IPS-NIHi7 (cell line): ENCODE measurements at regions not wholly inside any gene's neighbourhood (a gene's known extent, or its start where the extent isn't known, plus 50 kb on each side); places are given as distances from the start of the nearest gene placed in this dataset.
"Not testable (repeated sequence)": the region's sequence is repeated elsewhere in the genome, so short reads cannot be mapped to it uniquely, and the experiment has no call there.

ENCODE experiments used
- DNase-seq: peaks from one replicate; pipeline ENCODE4 v3.0.0; 2012; ENCODE audit warnings: mixed read lengths; ENCODE audit errors: extremely low spot score

GRCh38 chr16:19980632-19981265 lies 92.9 kb downstream of the GPR139 start:
- peak; percentile 75 for DNase-seq

- no peak for DNase-seq
These were observed 94.1 kb downstream of the GPR139 start for GRCh38 chr16:19979638-19980037.

GRCh38 chr16:19974607-19975006 lies 90.0 kb upstream of the GPRC5B start:
- no peak for DNase-seq

- no peak for DNase-seq
These were observed 87.5 kb upstream of the GPRC5B start for GRCh38 chr16:19972111-19972510.

- DNase-seq: no peak
These were observed 84.4 kb upstream of the GPRC5B start for GRCh38 chr16:19968891-19969683.

- DNase-seq: no peak
These were observed 83.3 kb upstream of the GPRC5B start for GRCh38 chr16:19967963-19968362.

- DNase-seq: no peak
These were observed 82.9 kb upstream of the GPRC5B start for GRCh38 chr16:19967561-19967960.

GRCh38 chr16:19963301-19963700 lies 78.7 kb upstream of the GPRC5B start:
- peak; percentile 4 for DNase-seq

- no peak for DNase-seq
These were observed 75.5 kb upstream of the GPRC5B start for GRCh38 chr16:19960183-19960582.

- DNase-seq: no peak
These were observed 75.1 kb upstream of the GPRC5B start for GRCh38 chr16:19959736-19960135.

GRCh38 chr16:19955896-19956295 lies 71.2 kb upstream of the GPRC5B start:
- not testable (repeated sequence) for DNase-seq

- DNase-seq: not testable (repeated sequence)
These were observed 70.4 kb upstream of the GPRC5B start for GRCh38 chr16:19955084-19955483.

- peak; percentile 76 for DNase-seq
These were observed 63.8 kb upstream of the GPRC5B start for GRCh38 chr16:19948186-19949104.

- DNase-seq: peak; percentile 6
These were observed 61.3 kb upstream of the GPRC5B start for GRCh38 chr16:19945934-19946333.

GRCh38 chr16:19940195-19940594 lies 55.5 kb upstream of the GPRC5B start:
- DNase-seq: peak; percentile 6

GRCh38 chr16:19939553-19939952 lies 54.9 kb upstream of the GPRC5B start:
- DNase-seq: no peak

GRCh38 chr16:19938536-19938935 lies 53.9 kb upstream of the GPRC5B start:
- no peak for DNase-seq

- DNase-seq: no peak
These were observed 51.8 kb upstream of the GPRC5B start for GRCh38 chr16:19936441-19936840.

- DNase-seq: no peak
These were observed 51.0 kb upstream of the GPRC5B start for GRCh38 chr16:19935694-19936093.
